ENCODE measurements at regions not wholly inside any gene's neighbourhood (a gene's known extent, or its start where the extent isn't known, plus 50 kb on each side); places are given as distances from the start of the nearest gene placed in this dataset.
"Not testable (repeated sequence)": the region's sequence is repeated elsewhere in the genome, so short reads cannot be mapped to it uniquely, and the experiment has no call there.

GRCh38 chr13:18675268-18675667 is 506.4 kb downstream of the TUBA3C start:
- not testable (repeated sequence) for TF ChIP-seq POLR2A (IDR thresholded peaks at IDR 0.05; ENCODE audit: low read depth, low read length); STAT1 (conservative IDR thresholded peaks at IDR 0.05); RAD21 (IDR thresholded peaks at IDR 0.05; ENCODE audit: insufficient read depth, low read depth, low read length); EGR1 (IDR thresholded peaks at IDR 0.05; ENCODE audit: borderline replicate concordance in 1 of 2, low read depth in 2 of 2, low read length in 2 of 2)

Measured in GM12878 (cell line).